ENCODE measurements at regions not wholly inside any gene's neighbourhood (a gene's known extent, or its start where the extent isn't known, plus 50 kb on each side); places are given as distances from the start of the nearest gene placed in this dataset.

DNA sequence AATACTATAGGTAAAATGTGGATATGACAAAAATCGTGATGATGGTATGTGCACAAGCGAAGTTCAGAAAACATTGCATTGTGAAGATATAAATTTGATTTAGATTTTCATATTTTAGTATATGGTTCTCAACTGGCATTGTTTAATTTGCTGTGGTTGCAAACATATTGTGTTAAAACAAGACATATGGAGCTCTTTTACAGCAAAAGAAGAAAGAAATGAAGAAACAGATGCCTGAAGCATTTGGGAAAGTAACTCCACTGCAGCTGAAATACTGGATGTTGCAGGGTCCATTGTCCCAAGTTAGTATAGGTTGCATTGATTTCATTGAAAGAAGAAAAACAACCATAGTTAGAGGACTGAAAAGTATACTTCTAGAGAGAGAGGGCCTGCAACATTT lies 185.8 kb upstream of the SSTR1 start (continued):
- TF ChIP-seq GFI1 (CRISPR knock-in tag; IDR thresholded peaks at IDR 0.05; ENCODE audit: borderline replicate concordance) (no peak), ZNF331 (CRISPR knock-in tag; IDR thresholded peaks at IDR 0.05) (no peak), PBX3 (CRISPR knock-in tag; IDR thresholded peaks at IDR 0.05; ENCODE audit: borderline replicate concordance) (no peak), ZKSCAN5 (CRISPR knock-in tag; IDR thresholded peaks at IDR 0.05) (no peak), KLF12 (CRISPR knock-in tag; IDR thresholded peaks at IDR 0.05; ENCODE audit: borderline replicate concordance) (no peak), PAXIP1 (CRISPR knock-in tag; conservative IDR thresholded peaks at IDR 0.05) (no peak)
- TF ChIP-seq, protein P1, sequence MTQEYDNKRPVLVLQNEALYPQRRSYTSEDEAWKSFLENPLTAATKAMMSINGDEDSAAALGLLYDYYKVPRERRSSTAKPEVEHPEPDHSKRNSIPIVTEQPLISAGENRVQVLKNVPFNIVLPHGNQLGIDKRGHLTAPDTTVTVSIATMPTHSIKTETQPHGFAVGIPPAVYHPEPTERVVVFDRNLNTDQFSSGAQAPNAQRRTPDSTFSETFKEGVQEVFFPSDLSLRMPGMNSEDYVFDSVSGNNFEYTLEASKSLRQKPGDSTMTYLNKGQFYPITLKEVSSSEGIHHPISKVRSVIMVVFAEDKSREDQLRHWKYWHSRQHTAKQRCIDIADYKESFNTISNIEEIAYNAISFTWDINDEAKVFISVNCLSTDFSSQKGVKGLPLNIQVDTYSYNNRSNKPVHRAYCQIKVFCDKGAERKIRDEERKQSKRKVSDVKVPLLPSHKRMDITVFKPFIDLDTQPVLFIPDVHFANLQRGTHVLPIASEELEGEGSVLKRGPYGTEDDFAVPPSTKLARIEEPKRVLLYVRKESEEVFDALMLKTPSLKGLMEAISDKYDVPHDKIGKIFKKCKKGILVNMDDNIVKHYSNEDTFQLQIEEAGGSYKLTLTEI (CRISPR knock-in tag; conservative IDR thresholded peaks at IDR 0.05) = no peak
- TF ChIP-seq, protein P2, sequence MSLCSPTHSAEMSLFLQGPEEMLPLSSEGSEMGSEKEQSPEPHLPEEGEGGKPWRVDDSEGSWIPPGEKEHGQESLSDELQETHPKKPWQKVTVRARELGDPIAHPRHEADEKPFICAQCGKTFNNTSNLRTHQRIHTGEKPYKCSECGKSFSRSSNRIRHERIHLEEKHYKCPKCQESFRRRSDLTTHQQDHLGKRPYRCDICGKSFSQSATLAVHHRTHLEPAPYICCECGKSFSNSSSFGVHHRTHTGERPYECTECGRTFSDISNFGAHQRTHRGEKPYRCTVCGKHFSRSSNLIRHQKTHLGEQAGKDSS (CRISPR knock-in tag; IDR thresholded peaks at IDR 0.05; ENCODE audit: borderline replicate concordance, low read depth) = no peak
